Posterior vena cava (tissue), 2 donors: ENCODE measurements at regions not wholly inside any gene's neighbourhood (a gene's known extent, or its start where the extent isn't known, plus 50 kb on each side); places are given as distances from the start of the nearest gene placed in this dataset.

ENCODE experiments used
- DNase-seq: peaks from one replicate; pipeline ENCODE4 v3.0.0-alpha.2; 2020; ENCODE audit warnings: low spot score
- intact Hi-C, 2 donors: fragments of 100-400 bp; cut with DNase I; formaldehyde crosslinking; loops; one replicate each; pipeline versions ENCODE4 v1.14.1 to v1.14.2; 2022 to 2023
- donor health status: DM: yes; HTN: yes; CAD: no.
- donor health status: DM: yes; HTN: yes; CAD: no.

DNA sequence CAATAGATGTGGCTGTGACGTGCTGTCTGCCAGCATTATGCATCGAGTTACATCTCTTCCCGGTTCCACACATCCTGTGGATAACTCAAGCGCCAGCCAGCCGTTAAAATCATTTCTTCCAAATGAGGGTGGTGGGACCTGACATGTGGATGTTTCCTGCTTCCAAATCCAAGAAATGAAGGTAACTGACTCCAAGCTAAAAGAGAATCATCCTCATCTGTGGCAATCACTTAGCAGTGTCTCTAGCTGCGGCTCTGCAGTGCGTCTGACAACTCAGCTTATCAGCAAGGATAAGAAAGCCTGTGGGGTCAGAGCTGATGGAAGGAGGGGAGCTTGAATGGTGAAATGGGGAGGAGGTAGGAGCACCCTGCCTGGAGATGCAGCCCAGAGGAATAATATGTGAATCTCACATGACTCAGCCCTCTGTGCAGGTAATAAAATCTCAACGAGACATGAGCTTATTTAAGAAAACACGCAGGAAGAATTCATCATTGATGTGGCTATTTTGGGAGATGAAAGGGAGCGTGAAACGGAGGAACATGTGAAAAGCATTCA lies 382.2 kb upstream of the TRIB2 start:
- intact Hi-C loops: no loop called here
- DNase-seq: no peak

- intact Hi-C loops: no loop called here
- no peak for DNase-seq
These were observed 381.6 kb upstream of the TRIB2 start for GRCh38 chr2:12335131-12335530.

DNA sequence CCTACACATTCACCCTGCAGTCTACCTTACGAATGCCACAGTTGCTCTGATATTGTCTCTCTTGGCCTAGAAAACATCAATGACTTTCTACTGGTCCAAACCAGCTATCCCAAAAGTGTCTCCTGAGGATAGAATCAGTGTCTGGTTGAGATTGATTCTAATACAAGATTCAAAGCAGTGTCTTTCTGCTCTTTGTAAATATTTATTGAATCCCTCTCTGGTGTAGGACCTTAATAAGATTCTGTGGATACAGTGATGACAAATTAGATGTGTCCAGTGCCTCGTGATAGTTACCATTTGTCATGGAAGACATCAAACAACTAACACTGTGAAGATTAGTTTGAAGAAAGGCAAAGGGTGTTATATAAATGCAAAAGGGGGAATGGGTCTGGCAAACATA lies 380.7 kb upstream of the TRIB2 start:
- DNase-seq: no peak
- intact Hi-C loops: no loop called here

DNA sequence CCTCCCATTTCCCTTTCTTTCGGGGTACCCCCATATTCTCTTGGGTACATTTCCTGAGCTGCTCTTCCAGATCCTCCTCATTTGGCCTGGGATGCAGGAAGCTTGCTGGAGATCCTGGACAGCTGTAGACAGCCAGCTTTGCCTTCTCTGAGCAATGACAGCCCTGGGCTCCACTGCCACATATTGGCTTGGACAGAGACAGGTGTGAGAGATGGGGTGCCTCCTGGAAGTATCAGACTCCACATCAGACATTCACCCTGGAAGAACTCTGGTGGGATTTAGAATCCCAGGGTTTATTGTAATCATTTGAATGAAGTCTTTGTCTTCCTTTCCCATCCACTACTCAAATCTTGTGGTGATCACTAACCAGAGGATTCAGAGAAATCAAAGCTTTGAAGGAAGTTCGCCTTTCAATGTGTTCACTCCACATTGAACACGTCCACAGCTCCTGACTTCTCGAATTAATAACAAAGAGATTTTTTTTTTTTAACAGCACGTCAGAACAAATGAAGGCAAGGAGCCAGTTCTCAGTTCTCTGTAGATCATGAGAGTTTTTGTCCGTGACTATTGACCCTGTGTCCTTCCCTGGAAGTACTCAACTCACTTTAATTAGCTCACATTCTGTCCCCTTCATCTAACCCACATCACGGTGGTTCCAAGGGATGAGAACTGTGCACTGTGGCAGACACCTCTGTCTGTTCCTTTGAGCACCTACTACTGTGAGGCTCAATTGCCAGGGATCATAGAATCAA lies 377.6 kb upstream of the TRIB2 start:
- DNase-seq: no peak
- intact Hi-C loops: no loop called here

- intact Hi-C loops: no loop called here
- no peak for DNase-seq
These were observed 376.6 kb upstream of the TRIB2 start for GRCh38 chr2:12340164-12340563.

GRCh38 chr2:12341215-12341614 lies 375.5 kb upstream of the TRIB2 start:
- intact Hi-C loops: no loop called here
- no peak for DNase-seq

DNA sequence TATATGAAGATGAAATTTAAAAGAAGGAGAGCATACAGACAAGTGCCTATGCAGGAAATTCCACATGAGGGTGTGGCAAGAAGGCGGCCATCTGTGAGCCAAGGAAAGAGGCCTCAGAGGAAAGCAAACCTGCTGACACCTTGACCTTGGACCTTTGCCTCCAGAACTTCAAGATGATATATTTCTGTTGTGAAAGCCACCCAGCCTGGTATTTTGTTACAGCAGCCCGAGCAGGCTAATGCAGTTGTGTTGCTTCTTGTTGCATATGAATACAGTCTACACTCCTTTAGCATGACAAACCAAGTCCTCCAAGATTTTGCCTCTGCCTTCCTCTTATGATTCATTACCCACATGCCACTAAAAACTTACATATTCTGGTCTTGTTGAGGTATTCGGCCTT lies 374.8 kb upstream of the TRIB2 start:
- no peak for DNase-seq
- intact Hi-C loops: no loop called here

DNA sequence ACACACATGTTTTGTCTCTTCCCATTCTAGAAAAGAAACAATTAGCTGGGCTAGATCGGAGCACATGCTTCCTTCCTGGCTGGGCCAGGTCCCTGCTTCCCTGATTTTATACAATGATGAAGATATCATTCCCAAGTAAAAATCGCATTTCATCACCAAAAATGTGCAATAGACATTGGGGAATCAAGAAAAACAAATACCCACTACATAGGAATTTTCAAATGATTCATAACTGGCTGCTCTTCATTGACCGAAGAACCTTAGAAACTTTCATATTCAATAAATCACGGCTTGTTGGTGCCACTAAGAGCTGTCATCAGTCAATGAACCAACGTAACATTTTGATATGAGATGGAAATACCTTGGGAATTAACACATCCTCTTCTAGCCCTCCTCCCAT lies 373.6 kb upstream of the TRIB2 start:
- no peak for DNase-seq
- intact Hi-C loops: no loop called here

DNA sequence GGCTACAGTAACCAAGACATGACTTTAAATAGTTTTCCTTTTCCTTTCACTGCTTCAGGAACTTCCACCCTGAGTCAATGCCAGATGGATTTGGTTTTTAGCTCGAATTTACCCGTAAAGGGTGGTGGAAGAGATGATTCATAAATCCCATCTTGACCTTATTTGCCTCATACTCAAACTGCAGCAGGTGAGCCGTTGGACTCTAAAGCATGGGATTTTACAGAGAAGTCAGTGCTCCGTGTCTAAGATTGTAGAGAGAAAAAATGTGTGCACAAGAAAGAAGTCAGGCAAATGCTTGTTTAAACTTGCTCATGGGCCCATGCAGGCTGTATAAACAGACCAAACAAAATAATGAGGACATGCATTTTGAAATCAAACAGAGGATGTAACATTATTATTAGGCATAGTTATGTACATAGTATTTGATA lies 369.7 kb upstream of the TRIB2 start:
- DNase-seq: no peak
- intact Hi-C loops: no loop called here

DNA sequence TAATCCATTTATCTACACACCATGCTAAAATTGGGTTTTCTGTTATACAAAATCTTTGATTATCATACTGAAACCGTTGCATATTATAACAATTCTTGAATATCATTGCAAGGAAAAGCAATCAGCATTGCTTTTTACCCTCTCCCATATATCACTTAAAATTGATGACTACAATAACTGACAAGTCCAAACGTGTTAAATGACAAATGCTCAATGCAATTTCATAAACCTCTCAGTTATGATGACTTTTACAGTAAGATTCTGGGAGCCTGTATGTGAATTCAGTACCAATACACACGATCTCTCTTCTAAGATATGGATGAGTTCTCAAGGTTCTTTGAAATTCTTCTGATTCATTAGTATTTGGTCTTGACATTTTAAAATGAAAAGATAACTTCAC lies 368.5 kb upstream of the TRIB2 start:
- intact Hi-C loops: no loop called here
- no peak for DNase-seq

DNA sequence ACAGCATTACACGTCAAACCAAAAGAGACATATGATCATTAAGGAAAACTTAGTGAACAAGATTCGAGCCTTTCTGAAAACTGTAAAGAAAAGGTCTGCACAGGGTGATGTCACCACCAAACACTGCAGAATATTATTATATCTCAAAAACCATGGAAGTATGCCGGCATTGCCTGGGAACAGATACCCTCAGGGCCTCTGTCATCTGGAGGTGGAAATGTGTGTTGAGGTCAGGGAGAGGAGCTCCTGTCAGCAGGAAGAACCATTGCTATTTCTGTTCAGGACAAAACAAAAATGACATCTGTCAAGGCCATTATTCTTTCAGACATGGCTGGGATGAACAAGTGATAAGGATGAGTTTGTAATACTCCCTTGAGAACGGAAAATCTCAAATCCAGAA lies 365.9 kb upstream of the TRIB2 start:
- intact Hi-C loops: no loop called here
- DNase-seq: no peak

- DNase-seq: no peak
- intact Hi-C loops: no loop called here
These were observed 363.8 kb upstream of the TRIB2 start for GRCh38 chr2:12352889-12353288.

GRCh38 chr2:12361506-12361905 lies 355.2 kb upstream of the TRIB2 start:
- intact Hi-C loops: no loop called here
- DNase-seq: no peak

GRCh38 chr2:12363138-12363537 lies 353.6 kb upstream of the TRIB2 start:
- DNase-seq: no peak
- intact Hi-C loops: no loop called here

DNA sequence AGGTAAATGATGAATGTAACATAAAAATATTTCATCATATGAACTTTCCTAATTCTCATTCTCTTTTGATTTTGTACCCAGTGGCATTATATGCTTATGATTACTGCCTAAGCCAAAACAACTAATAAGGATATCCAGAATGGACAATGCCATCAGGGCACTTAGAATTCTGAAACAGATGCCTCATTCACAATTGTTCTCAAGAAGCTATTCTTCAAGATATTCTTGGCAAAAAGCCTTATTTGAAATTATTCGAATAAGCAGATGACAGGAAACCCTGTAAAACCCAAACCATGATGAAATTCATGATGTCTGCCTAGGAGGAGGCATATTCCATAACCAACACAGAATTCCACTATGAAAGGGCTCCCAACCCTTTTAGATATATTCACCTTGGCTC lies 353.2 kb upstream of the TRIB2 start:
- intact Hi-C loops: no loop called here
- no peak for DNase-seq

DNA sequence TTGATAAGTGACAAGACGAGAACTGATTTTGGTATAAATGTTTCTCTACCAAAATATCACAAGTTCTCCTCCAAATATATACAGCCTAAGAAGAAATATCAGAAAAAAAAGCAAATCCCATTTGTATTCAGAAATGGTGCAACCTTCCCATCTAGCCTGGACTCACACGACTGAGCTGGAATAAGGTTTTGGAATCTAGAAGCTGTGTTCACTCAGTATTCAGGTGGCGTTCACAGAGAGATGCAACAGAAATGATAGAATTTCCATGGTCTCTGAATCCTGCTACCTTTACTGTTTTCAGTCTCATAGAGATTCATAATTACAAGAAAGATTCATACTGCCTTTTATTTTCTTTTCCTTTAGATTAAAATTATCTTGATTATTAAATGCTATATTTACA lies 347.2 kb upstream of the TRIB2 start:
- no peak for DNase-seq
- intact Hi-C loops: no loop called here

- DNase-seq: no peak
- intact Hi-C loops: no loop called here
These were observed 340.7 kb upstream of the TRIB2 start for GRCh38 chr2:12376025-12376424.

DNA sequence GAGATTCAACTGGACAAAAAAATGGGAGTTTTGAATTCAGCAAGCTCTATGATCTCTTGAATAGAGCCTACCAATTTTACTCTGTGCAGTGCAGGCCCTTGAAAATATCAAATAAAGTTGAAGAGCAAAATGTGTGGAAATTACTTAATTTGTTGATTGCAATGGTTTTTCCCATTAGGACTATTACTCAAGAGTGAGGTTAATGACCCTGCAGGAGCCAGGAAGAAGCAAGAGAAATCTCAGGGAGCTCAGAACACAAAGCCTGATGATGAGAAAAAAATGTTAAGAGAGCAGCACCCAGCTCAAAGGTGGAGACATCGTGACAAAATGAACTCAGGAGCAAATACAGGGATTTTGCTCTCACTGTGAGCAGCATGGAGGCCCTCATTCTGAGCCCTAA lies 337.6 kb upstream of the TRIB2 start:
- intact Hi-C loops: no loop called here
- no peak for DNase-seq

DNA sequence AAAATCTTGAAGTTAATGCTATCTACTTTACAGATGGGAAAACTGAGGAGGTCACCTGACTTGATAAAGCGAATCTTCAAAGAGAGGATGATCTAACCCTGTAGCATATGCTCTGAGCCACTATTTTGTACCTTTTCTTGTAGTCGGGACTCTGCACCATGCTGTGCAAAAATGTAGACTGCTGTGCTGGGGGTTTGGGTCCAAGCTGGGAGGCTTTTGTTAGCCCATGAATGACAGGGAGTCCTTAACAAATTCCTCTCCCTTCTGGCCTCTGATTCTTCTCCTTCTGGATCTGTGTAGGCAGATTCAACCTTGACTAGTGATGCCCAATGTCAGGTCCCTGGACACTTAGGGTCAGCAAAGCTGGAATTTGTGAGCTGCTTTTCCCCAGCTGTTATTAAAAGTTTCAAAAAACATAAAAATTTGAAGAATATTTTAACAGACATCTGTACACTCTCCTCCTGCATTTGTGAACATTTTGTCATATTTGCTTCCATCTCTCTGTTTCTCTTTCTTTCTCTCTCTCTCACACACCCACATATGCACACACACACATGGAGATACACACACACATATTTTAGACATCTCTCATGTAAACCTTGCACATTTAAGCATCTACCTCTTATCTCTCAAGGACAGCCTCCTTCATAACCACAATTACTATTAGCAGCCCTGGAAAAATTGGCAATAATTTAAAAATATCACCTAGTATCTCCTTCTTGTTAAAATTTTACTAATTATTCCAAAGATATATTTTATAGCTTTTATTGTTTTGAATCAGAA lies 335.0 kb upstream of the TRIB2 start:
- DNase-seq: no peak
- intact Hi-C loops: no loop called here

DNA sequence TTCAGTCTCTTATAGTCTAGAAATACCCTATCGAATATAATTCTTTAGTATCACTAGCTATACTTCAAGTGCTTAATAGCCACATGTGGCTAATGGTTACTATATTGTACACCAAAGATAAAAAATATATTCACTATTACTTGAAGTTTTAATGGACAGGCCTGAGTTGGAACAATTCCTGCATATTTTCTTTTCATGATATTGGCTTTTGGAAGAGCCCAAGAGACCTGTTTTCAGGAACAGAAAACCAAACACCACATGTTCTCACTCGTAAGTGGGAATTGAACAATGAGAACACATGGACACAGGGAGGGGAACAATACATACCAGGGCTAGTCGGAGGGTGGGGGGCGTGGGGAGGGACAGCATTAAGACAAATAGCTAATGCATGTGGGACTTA lies 334.4 kb upstream of the TRIB2 start:
- intact Hi-C loops: no loop called here
- DNase-seq: no peak
